ENCODE measurements at regions not wholly inside any gene's neighbourhood (a gene's known extent, or its start where the extent isn't known, plus 50 kb on each side); places are given as distances from the start of the nearest gene placed in this dataset.

- H3K36me3 ChIP-seq = no peaks in the 10 kb centered on the region
- H3K9me3 ChIP-seq = no peaks in the 10 kb centered on the region
- H3K4me3 ChIP-seq = no peak overlapping the region
- WGBS, 2 donors = 42 to 51% methylated on average over 2 of the region's 2 CpGs
- no peak overlapping the region for H3K27ac ChIP-seq
- H3K4me1 ChIP-seq = no peaks in the 10 kb centered on the region
- intact Hi-C loops (cut with DNase I) = no loop called here
- DNase-seq = no peak
- TF ChIP-seq CTCF (IDR thresholded peaks at IDR 0.05) (no peak), POLR2A (IDR thresholded peaks at IDR 0.05) (no peak)
- no peaks in the 10 kb centered on the region for H3K27me3 ChIP-seq
Measured at GRCh38 chr11:128052912-128053641, 534.3 kb downstream of the ETS1 start.

- H3K4me3 ChIP-seq = no peak overlapping the region
- H3K27ac ChIP-seq = no peak overlapping the region
- H3K36me3 ChIP-seq = no peaks in the 10 kb centered on the region
- H3K9me3 ChIP-seq = no peaks in the 10 kb centered on the region
- TF ChIP-seq CTCF (IDR thresholded peaks at IDR 0.05) = no peak
- 89 to 91% methylated on average over 4 of the region's 4 CpGs for WGBS, 2 donors
- H3K27me3 ChIP-seq = no peaks in the 10 kb centered on the region
- no peak for DNase-seq
- intact Hi-C loops (cut with DNase I) = no loop called here
- no peaks in the 10 kb centered on the region for H3K4me1 ChIP-seq
Measured at GRCh38 chr11:128048121-128048520, 539.2 kb downstream of the ETS1 start.

- peaks cover 0 to 4% (median 0%) of the 10 kb centered on the region in 4 donors for H3K27me3 ChIP-seq
- 51 to 55% methylated on average over 4 of the region's 4 CpGs for WGBS, 2 donors
- intact Hi-C loops (cut with DNase I) = no loop called here
- TF ChIP-seq CTCF (IDR thresholded peaks at IDR 0.05) (no peak), POLR2A (IDR thresholded peaks at IDR 0.05) (no peak)
- H3K4me1 ChIP-seq = no peaks in the 10 kb centered on the region
- H3K36me3 ChIP-seq = no peaks in the 10 kb centered on the region
- H3K9me3 ChIP-seq = no peaks in the 10 kb centered on the region
- no peak overlapping the region for H3K27ac ChIP-seq
- H3K4me3 ChIP-seq = no peak overlapping the region
- DNase-seq = no peak
Measured at GRCh38 chr11:128047026-128047425, 540.3 kb downstream of the ETS1 start.

- H3K4me1 ChIP-seq = no peaks in the 10 kb centered on the region
- no peaks in the 10 kb centered on the region for H3K36me3 ChIP-seq
- TF ChIP-seq POLR2A (IDR thresholded peaks at IDR 0.05) (no peak), CTCF (IDR thresholded peaks at IDR 0.05) (no peak)
- intact Hi-C loops (cut with DNase I) = no loop called here
- 57 to 74% methylated on average over 3 of the region's 3 CpGs for WGBS, 2 donors
- H3K27me3 ChIP-seq = peaks cover 0 to 6% (median 0%) of the 10 kb centered on the region in 4 donors
- no peak overlapping the region for H3K27ac ChIP-seq
- no peaks in the 10 kb centered on the region for H3K9me3 ChIP-seq
- DNase-seq = no peak
- no peak overlapping the region for H3K4me3 ChIP-seq
Measured at GRCh38 chr11:128046213-128046612, 541.1 kb downstream of the ETS1 start.

- Histone ChIP-seq H3K36me3 (no peaks in the 10 kb centered on the region), H3K4me1 (peaks cover 0 to under 1% (median 0%) of the 10 kb centered on the region in 3 donors), H3K9me3 (no peaks in the 10 kb centered on the region), H3K27me3 (peaks cover 0 to 6% (median 0%) of the 10 kb centered on the region in 4 donors), H3K27ac (no peak overlapping the region), H3K4me3 (no peak overlapping the region)
- DNase-seq = no peak
- 26 to 41% methylated on average over 4 of the region's 4 CpGs for whole genome bisulfite sequencing, 2 donors
- TF ChIP-seq POLR2A (IDR thresholded peaks at IDR 0.05) = no peak
- TF ChIP-seq CTCF (IDR thresholded peaks at IDR 0.05) = no peak
- intact Hi-C loops (cut with DNase I) = no loop called here
Measured at GRCh38 chr11:128045094-128045725, 542.1 kb downstream of the ETS1 start.
